ENCODE measurements at regions not wholly inside any gene's neighbourhood (a gene's known extent, or its start where the extent isn't known, plus 50 kb on each side); places are given as distances from the start of the nearest gene placed in this dataset.

DNA sequence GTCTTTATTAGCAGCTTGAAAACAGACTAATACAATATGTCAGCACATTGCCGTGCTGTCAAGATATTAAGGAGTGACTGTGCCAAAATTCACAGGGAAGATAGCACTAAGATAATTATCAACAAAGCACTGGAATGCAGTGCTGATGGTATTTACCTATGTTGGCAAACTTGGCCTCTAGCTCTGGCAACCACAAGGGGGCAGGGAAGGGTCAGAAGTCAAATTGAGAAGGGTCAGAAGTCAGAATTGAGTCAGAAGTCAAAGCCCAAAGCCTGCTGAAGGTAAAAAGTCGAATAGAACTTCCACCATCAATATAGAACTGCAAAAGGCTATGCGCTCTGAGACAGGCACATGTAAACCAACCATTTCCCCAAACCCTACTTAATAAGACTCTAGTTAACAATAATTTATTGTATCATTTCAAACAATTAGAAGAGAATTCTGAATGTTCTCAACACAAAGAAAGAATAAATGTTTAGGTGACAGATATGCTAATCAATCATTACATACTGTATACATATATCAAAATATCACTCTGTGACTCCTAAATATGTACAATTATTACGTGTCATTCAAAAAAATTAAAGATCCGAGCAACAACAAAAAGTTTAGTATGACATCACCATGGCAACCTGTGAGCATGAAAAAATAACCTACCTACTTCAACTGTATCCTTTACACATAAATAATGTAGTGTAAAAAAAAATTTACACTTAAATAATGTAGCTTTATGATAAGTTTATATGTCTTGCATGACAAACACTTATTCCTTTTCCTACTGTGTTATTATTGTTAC is 916.1 kb downstream of the KCNJ2 start:
- H3K79me2 ChIP-seq (ENCODE audit: control insufficient read depth in 1 of 2, insufficient read depth in 2 of 2, low read length in 2 of 2) = peaks cover 0 to 28% of the 10 kb centered on the region in 2 experiments; a peak in 1 of 4 replicates
- POLR2A ChIA-PET (ENCODE audit: partially characterized antibody) = no interaction called here
- no peaks in the 10 kb centered on the region for H3K79me1 ChIP-seq (ENCODE audit: low read depth, low read length)
- H4K8ac ChIP-seq (ENCODE audit: extremely low read depth, insufficient read depth, low read length) = no peak overlapping the region
- H3K9me3 ChIP-seq (ENCODE audit: insufficient read depth in 2 of 2, low read depth in 1 of 2, low read length in 1 of 2) = no peaks in the 10 kb centered on the region
- H2AFZ ChIP-seq (ENCODE audit: low read length) = no peak overlapping the region
- no peak overlapping the region for H3K18ac ChIP-seq (ENCODE audit: extremely low read depth, low read length)
- peak; percentile 80 for FAIRE-seq
- no peak overlapping the region for H2BK20ac ChIP-seq (ENCODE audit: low read length)
- H2BK5ac ChIP-seq (ENCODE audit: low read depth, low read length) = no peak overlapping the region
- no peak overlapping the region for H3K27ac ChIP-seq (ENCODE audit: low read depth, low read length)
- H2BK12ac ChIP-seq (ENCODE audit: low read depth, low read length) = no peak overlapping the region
- WGBS, 2 experiments (ENCODE audit: extremely low coverage in 1 of 2, insufficient coverage in 1 of 2, insufficient read length in 1 of 2, insufficient replicate concordance in 2 of 2, low coverage in 1 of 2, low lambda C conversion rate in 2 of 2, missing lambda C conversion rate in 1 of 2) = 42% methylated on average over 5 of the region's 5 CpGs; no CpG with 5 or more reads in 1 of the 2 experiments
- H3K36me3 ChIP-seq (ENCODE audit: control insufficient read depth in 2 of 4, insufficient read depth in 4 of 4, low read length in 3 of 4) = no peaks in the 10 kb centered on the region
- peak in 1 of 2 experiments; percentile 69 for DNase-seq (ENCODE audit: low read depth in 1 of 2, low spot score in 2 of 2)
- CTCF ChIA-PET (ENCODE audit: partially characterized antibody) = interaction anchor here (0.6 to 3.7 kb wide), 15 partner anchors 20 to 968 kb away, joined by 3 to 32 read pairs (median 3); no protein-coding TSS in a partner anchor
- no peaks in the 10 kb centered on the region for H3K23me2 ChIP-seq (ENCODE audit: low read depth, low read length)
- no peak overlapping the region for H3K4ac ChIP-seq (replicated peaks; ENCODE audit: insufficient read length, low read depth, low read length)
- H3K9ac ChIP-seq (replicated peaks in 1 of 4; ENCODE audit: extremely low read depth in 1 of 4, low read depth in 3 of 4, low read length in 3 of 4) = no peak overlapping the region
- no peak overlapping the region for H4K91ac ChIP-seq (replicated peaks; ENCODE audit: insufficient read length, low read length)
- no peak overlapping the region for H2BK120ac ChIP-seq (replicated peaks; ENCODE audit: low read depth, low read length)
- no peak overlapping the region for H2AK5ac ChIP-seq (ENCODE audit: low read depth, low read length)
- no peak overlapping the region for H2BK15ac ChIP-seq (ENCODE audit: low read length)
- H3K23ac ChIP-seq (ENCODE audit: insufficient read length) = no peak overlapping the region
- H3K4me1 ChIP-seq (replicated peaks in 1 of 4; ENCODE audit: control insufficient read depth in 3 of 4, insufficient read depth in 4 of 4, low read length in 3 of 4) = peaks cover 0 to 6% (median 2%) of the 10 kb centered on the region in 4 experiments; a peak in 3 of 7 replicates
- TF ChIP-seq BCL11A (IDR thresholded peaks at IDR 0.05; ENCODE audit: low read depth in 2 of 2, low read length in 2 of 2) (no peak), RAD21 (IDR thresholded peaks at IDR 0.05 in 1 of 2, conservative IDR thresholded peaks at IDR 0.05 in 1 of 2; ENCODE audit: low read depth in 2 of 2, low read length in 2 of 2) (peak; percentile 79 to 86), TEAD4 (IDR thresholded peaks at IDR 0.05; ENCODE audit: low read depth, low read length) (peak; percentile 78)
- TF ChIP-seq, protein P1, sequence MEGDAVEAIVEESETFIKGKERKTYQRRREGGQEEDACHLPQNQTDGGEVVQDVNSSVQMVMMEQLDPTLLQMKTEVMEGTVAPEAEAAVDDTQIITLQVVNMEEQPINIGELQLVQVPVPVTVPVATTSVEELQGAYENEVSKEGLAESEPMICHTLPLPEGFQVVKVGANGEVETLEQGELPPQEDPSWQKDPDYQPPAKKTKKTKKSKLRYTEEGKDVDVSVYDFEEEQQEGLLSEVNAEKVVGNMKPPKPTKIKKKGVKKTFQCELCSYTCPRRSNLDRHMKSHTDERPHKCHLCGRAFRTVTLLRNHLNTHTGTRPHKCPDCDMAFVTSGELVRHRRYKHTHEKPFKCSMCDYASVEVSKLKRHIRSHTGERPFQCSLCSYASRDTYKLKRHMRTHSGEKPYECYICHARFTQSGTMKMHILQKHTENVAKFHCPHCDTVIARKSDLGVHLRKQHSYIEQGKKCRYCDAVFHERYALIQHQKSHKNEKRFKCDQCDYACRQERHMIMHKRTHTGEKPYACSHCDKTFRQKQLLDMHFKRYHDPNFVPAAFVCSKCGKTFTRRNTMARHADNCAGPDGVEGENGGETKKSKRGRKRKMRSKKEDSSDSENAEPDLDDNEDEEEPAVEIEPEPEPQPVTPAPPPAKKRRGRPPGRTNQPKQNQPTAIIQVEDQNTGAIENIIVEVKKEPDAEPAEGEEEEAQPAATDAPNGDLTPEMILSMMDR (IDR thresholded peaks at IDR 0.05; ENCODE audit: control extremely low read depth in 1 of 3, insufficient read depth in 1 of 3, low read depth in 1 of 3, low read length in 3 of 3) = peak; percentile 55 to 83 (median 77)
- H3K4me3 ChIP-seq (ENCODE audit: extremely low read depth in 1 of 4, insufficient read depth in 2 of 4, low read depth in 3 of 4, low read length in 4 of 4) = no peak overlapping the region; a peak in 1 of 8 replicates
- H3K27me3 ChIP-seq (replicated peaks in 1 of 4; ENCODE audit: control insufficient read depth in 3 of 4, extremely low read depth in 1 of 4, insufficient read depth in 3 of 4, low read length in 3 of 4) = no peaks in the 10 kb centered on the region
- H3K14ac ChIP-seq (ENCODE audit: insufficient read length) = no peak overlapping the region
- no peak overlapping the region for H3K56ac ChIP-seq (replicated peaks; ENCODE audit: insufficient read length, low read depth, low read length)
- no peaks in the 10 kb centered on the region for H4K20me1 ChIP-seq (replicated peaks in 1 of 2; ENCODE audit: control insufficient read depth in 1 of 2, insufficient read depth in 2 of 2, low read length in 2 of 2)
- no peak overlapping the region for H3K4me2 ChIP-seq (ENCODE audit: insufficient read depth in 1 of 2, low read depth in 2 of 2, low read length in 2 of 2)
- H4K5ac ChIP-seq (ENCODE audit: insufficient read length, low read depth, low read length) = no peak overlapping the region
